Stimulated activated CD8-positive, alpha-beta memory T cell treated with anti-CD3 and anti-CD28 coated beads, Interleukin-12 subunit alpha, Interleukin-12 subunit beta, amount 100 ng/mL, for 4 hours (primary cell): ENCODE measurements at regions not wholly inside any gene's neighbourhood (a gene's known extent, or its start where the extent isn't known, plus 50 kb on each side); places are given as distances from the start of the nearest gene placed in this dataset.

ENCODE experiments used
- DNase-seq: peaks from one replicate; pipeline ENCODE4 v3.0.0-alpha.2; 2020; ENCODE audit warnings: low read depth

- DNase-seq: no peak
These were observed 298.6 kb downstream of the PARP8 start for GRCh38 chr5:50964746-50965653.

- no peak for DNase-seq
These were observed 299.4 kb downstream of the PARP8 start for GRCh38 chr5:50965654-50966375.

GRCh38 chr5:50967009-50967562 lies 300.6 kb downstream of the PARP8 start:
- DNase-seq: no peak

GRCh38 chr5:50967563-50968355 lies 301.3 kb downstream of the PARP8 start:
- DNase-seq: no peak

GRCh38 chr5:50968356-50969149 lies 302.1 kb downstream of the PARP8 start:
- DNase-seq: no peak

- DNase-seq: no peak
These were observed 303.0 kb downstream of the PARP8 start for GRCh38 chr5:50969151-50970031.

- DNase-seq: no peak
These were observed 309.4 kb downstream of the PARP8 start for GRCh38 chr5:50975840-50976239.

GRCh38 chr5:50978924-50979323 lies 312.5 kb downstream of the PARP8 start:
- no peak for DNase-seq

GRCh38 chr5:50984640-50985039 lies 318.2 kb downstream of the PARP8 start:
- no peak for DNase-seq

- DNase-seq: no peak
These were observed 324.0 kb downstream of the PARP8 start for GRCh38 chr5:50990296-50990924.

- DNase-seq: no peak
These were observed 329.0 kb downstream of the PARP8 start for GRCh38 chr5:50995285-50995942.

- DNase-seq: no peak
These were observed 334.9 kb downstream of the PARP8 start for GRCh38 chr5:51001227-51001923.

- no peak for DNase-seq
These were observed 335.9 kb downstream of the PARP8 start for GRCh38 chr5:51002368-51002767.

- DNase-seq: no peak
These were observed 346.6 kb downstream of the PARP8 start for GRCh38 chr5:51013036-51013435.

GRCh38 chr5:51018423-51018822 lies 352.0 kb downstream of the PARP8 start:
- no peak for DNase-seq

- DNase-seq: no peak
These were observed 357.8 kb downstream of the PARP8 start for GRCh38 chr5:51024263-51024662.

- no peak for DNase-seq
These were observed 356.0 kb upstream of the ISL1 start for GRCh38 chr5:51027271-51027670.

- no peak for DNase-seq
These were observed 354.9 kb upstream of the ISL1 start for GRCh38 chr5:51028394-51028793.

- DNase-seq: no peak
These were observed 350.0 kb upstream of the ISL1 start for GRCh38 chr5:51033215-51033614.
